Keratinocyte (primary cell): ENCODE measurements at regions not wholly inside any gene's neighbourhood (a gene's known extent, or its start where the extent isn't known, plus 50 kb on each side); places are given as distances from the start of the nearest gene placed in this dataset.

Source experiments
- DNase-seq: peaks from one replicate; pipeline ENCODE4 v3.0.0-alpha.2; 2011; ENCODE audit warnings: low read depth, missing footprints, low spot score
- FAIRE-seq: peaks from 2 replicates; lab custom pipeline; 2011; peaks lifted over from hg19 to GRCh38; lab: Jason Lieb, UNC
- H2AFZ ChIP-seq: 2 replicates; pipeline ENCODE4 v1.6.0; 2012; ENCODE audit warnings: low read length, control low read depth, inconsistent platforms; ENCODE audit not compliant: control insufficient read depth
- H3K27ac ChIP-seq: 2 replicates; pipeline ENCODE4 v1.5.1; 2011; ENCODE audit warnings: low read length; ENCODE audit not compliant: control insufficient read depth, insufficient read depth
- H3K27me3 ChIP-seq: 3 replicates; pipeline ENCODE4 v1.6.0; 2011; ENCODE audit warnings: low read length; ENCODE audit not compliant: control insufficient read depth, insufficient read depth; ENCODE audit errors: extremely low read depth
- H3K36me3 ChIP-seq, 2 experiments: 2 replicates in 1 of 2; 3 replicates in 1 of 2; pipeline ENCODE4 v1.5.1; 2011; ENCODE audit warnings: low read length in 2 of 2, mild to moderate bottlenecking in 1 of 2; ENCODE audit not compliant: control insufficient read depth in 2 of 2, insufficient read depth in 2 of 2; ENCODE audit errors: extremely low read depth in 1 of 2
- H3K4me1 ChIP-seq: 3 replicates; pipeline ENCODE4 v1.5.1; 2011; ENCODE audit warnings: low read length; ENCODE audit not compliant: control insufficient read depth, insufficient read depth; ENCODE audit errors: extremely low read depth
- H3K4me2 ChIP-seq: 3 replicates; pipeline ENCODE4 v1.6.0; 2011; ENCODE audit warnings: low read depth, low read length; ENCODE audit not compliant: control insufficient read depth, insufficient read depth; ENCODE audit errors: extremely low read depth
- H3K4me3 ChIP-seq, 3 experiments: fragments of 200-600 bp in 1 of 3; sonication (generic) in 1 of 3; 2 replicates in 2 of 3; 3 replicates in 1 of 3; pipeline ENCODE4 v1.5.1; 2011 to 2016; ENCODE audit warnings: low read length in 3 of 3, mild to moderate bottlenecking in 3 of 3, control low read depth in 2 of 3, inconsistent platforms in 1 of 3, low read depth in 1 of 3, mixed read lengths in 1 of 3, mixed run types in 1 of 3, moderate library complexity in 1 of 3; ENCODE audit not compliant: control insufficient read depth in 2 of 3, insufficient read depth in 2 of 3; ENCODE audit errors: extremely low read depth in 1 of 3
- H3K79me2 ChIP-seq: 2 replicates; pipeline ENCODE4 v1.6.0; 2012; ENCODE audit warnings: low read length; ENCODE audit not compliant: control insufficient read depth, insufficient read depth
- H3K9ac ChIP-seq: 3 replicates; pipeline ENCODE4 v1.6.0; 2011; ENCODE audit warnings: low read length; ENCODE audit not compliant: control insufficient read depth, insufficient read depth; ENCODE audit errors: extremely low read depth
- H3K9me1 ChIP-seq: 3 replicates; pipeline ENCODE4 v1.6.0; 2011; ENCODE audit warnings: low read length; ENCODE audit not compliant: control insufficient read depth, insufficient read depth; ENCODE audit errors: extremely low read depth
- H3K9me3 ChIP-seq: 2 replicates; pipeline ENCODE4 v1.5.1; 2012; ENCODE audit warnings: low read depth, low read length; ENCODE audit not compliant: control insufficient read depth
- H4K20me1 ChIP-seq: 3 replicates; pipeline ENCODE4 v1.6.0; 2011; ENCODE audit warnings: low read length; ENCODE audit not compliant: control insufficient read depth, insufficient read depth; ENCODE audit errors: extremely low read depth
- EZH2 ChIP-seq: IDR thresholded peaks from one replicate; pipeline ENCODE4 v1.6.1; 2012; ENCODE audit warnings: inconsistent platforms, mild to moderate bottlenecking, low read length, moderate library complexity
- dilution Hi-C: fragments of 300-500 bp; cut with MboI; formaldehyde crosslinking; loops from one replicate; pipeline ENCODE4 v1.7.0; 2020; ENCODE audit warnings: low sequenced_read_pairs; ENCODE audit not compliant: extremely low pct_ligation_motif_present
- TF ChIP-seq, protein P1 (sequence below), 3 experiments: IDR thresholded peaks in 1 of 3; conservative IDR thresholded peaks in 1 of 3; optimal IDR thresholded peaks in 1 of 3; 2 replicates in 2 of 3; 3 replicates in 1 of 3; pipeline versions ENCODE3 to v1.5.1; 2011; ENCODE audit warnings: low read length in 3 of 3, mild to moderate bottlenecking in 3 of 3, moderate library complexity in 2 of 3, control low read depth in 1 of 3, inconsistent platforms in 1 of 3; ENCODE audit not compliant: insufficient read depth in 2 of 3; ENCODE audit errors: extremely low read depth in 1 of 3

DNA sequence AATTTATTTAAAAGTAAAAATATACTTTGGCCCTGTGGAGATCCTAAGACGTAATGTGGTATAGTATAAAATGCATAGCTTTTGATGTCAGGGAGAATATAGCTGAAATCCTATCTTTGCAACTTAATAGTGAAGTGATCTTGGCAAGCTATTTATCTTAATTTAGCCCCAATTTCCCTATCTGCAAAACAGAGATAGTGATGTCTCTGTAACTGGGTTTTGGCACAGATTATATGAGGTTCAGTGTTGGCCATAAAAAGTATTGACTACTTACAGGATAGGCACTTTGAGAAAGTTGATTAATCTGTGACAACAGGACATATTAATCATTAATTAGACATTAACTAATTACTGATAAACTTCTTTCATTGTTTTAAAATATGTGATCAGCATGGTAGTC is 89.2 kb downstream of the ISL1 start:
- no peak overlapping the region for H3K4me2 ChIP-seq
- no peak overlapping the region for H3K27ac ChIP-seq
- no peak overlapping the region for H3K9ac ChIP-seq
- FAIRE-seq = no peak
- no peak overlapping the region for H2AFZ ChIP-seq
- no peak overlapping the region for H3K4me3 ChIP-seq
- H3K36me3 ChIP-seq = no peaks in the 10 kb centered on the region
- no peak for DNase-seq
- no peaks in the 10 kb centered on the region for H4K20me1 ChIP-seq
- no peaks in the 10 kb centered on the region for H3K79me2 ChIP-seq
- no peaks in the 10 kb centered on the region for H3K4me1 ChIP-seq
- TF ChIP-seq, protein P1, sequence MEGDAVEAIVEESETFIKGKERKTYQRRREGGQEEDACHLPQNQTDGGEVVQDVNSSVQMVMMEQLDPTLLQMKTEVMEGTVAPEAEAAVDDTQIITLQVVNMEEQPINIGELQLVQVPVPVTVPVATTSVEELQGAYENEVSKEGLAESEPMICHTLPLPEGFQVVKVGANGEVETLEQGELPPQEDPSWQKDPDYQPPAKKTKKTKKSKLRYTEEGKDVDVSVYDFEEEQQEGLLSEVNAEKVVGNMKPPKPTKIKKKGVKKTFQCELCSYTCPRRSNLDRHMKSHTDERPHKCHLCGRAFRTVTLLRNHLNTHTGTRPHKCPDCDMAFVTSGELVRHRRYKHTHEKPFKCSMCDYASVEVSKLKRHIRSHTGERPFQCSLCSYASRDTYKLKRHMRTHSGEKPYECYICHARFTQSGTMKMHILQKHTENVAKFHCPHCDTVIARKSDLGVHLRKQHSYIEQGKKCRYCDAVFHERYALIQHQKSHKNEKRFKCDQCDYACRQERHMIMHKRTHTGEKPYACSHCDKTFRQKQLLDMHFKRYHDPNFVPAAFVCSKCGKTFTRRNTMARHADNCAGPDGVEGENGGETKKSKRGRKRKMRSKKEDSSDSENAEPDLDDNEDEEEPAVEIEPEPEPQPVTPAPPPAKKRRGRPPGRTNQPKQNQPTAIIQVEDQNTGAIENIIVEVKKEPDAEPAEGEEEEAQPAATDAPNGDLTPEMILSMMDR (optimal IDR thresholded peaks at IDR 0.05 in 1 of 3, IDR thresholded peaks at IDR 0.05 in 1 of 3, conservative IDR thresholded peaks at IDR 0.05 in 1 of 3; ENCODE audit: extremely low read depth in 1 of 3, insufficient read depth in 2 of 3, low read length in 3 of 3) = no peak
- no peak for TF ChIP-seq EZH2
- H3K9me1 ChIP-seq = no peaks in the 10 kb centered on the region
- no peaks in the 10 kb centered on the region for H3K9me3 ChIP-seq
- dilution Hi-C loops = no loop called here
- no peaks in the 10 kb centered on the region for H3K27me3 ChIP-seq

DNA sequence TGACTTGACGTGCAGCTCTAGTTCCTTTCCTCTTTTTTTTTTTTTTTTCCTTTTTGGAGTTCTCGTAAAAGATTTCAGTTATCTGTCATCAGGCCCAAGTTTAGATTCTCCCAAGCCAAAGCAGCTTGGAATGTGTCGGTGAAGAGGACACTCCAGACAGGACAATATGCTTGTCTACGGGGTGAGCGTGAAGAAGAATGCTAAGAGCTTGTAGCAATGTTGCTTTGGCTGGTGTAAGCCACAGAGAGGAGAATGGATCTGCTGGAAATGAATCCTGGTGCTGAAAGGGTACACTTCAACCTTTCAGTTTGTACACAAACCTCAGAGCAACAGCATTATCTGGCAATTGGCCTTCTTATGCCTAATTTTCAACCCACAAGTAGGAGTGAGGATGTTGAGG is 92.4 kb downstream of the ISL1 start:
- no peaks in the 10 kb centered on the region for H3K4me1 ChIP-seq
- H3K36me3 ChIP-seq = no peaks in the 10 kb centered on the region
- DNase-seq = no peak
- TF ChIP-seq, protein P1 (optimal IDR thresholded peaks at IDR 0.05 in 1 of 3, IDR thresholded peaks at IDR 0.05 in 1 of 3, conservative IDR thresholded peaks at IDR 0.05 in 1 of 3; ENCODE audit: extremely low read depth in 1 of 3, insufficient read depth in 2 of 3, low read length in 3 of 3) = no peak
- no peak for TF ChIP-seq EZH2
- no peaks in the 10 kb centered on the region for H3K9me1 ChIP-seq
- H3K4me3 ChIP-seq = no peak overlapping the region
- no peak overlapping the region for H3K27ac ChIP-seq
- H2AFZ ChIP-seq = peak overlapping the region; percentile 10
- no peak overlapping the region for H3K4me2 ChIP-seq
- H3K79me2 ChIP-seq = no peaks in the 10 kb centered on the region
- H3K9ac ChIP-seq = no peak overlapping the region
- FAIRE-seq = no peak
- H3K27me3 ChIP-seq = no peaks in the 10 kb centered on the region
- no peaks in the 10 kb centered on the region for H3K9me3 ChIP-seq
- dilution Hi-C loops = no loop called here
- H4K20me1 ChIP-seq = no peaks in the 10 kb centered on the region
